Activated CD4-positive, alpha-beta T cell treated with anti-CD3 and anti-CD28 coated beads, Interleukin-2, amount 10 ng/mL, durations not matched to agents 24 days and 14 days (primary cell): ENCODE measurements at regions not wholly inside any gene's neighbourhood (a gene's known extent, or its start where the extent isn't known, plus 50 kb on each side); places are given as distances from the start of the nearest gene placed in this dataset.

Experiments
- DNase-seq: peaks from one replicate; pipeline ENCODE4 v3.0.0; 2022
- H3K27ac Mint-ChIP-seq: one replicate; pipeline ENCODE4 v1.8.0; 2022; ENCODE audit warnings: mild to moderate bottlenecking, mixed read lengths
- H3K27me3 Mint-ChIP-seq: one replicate; pipeline ENCODE4 v1.8.0; 2022; ENCODE audit warnings: mixed read lengths
- H3K36me3 Mint-ChIP-seq: one replicate; pipeline ENCODE4 v1.8.0; 2022; ENCODE audit warnings: low read depth, mild to moderate bottlenecking, mixed read lengths
- H3K4me1 Mint-ChIP-seq: one replicate; pipeline ENCODE4 v1.8.0; 2021; ENCODE audit warnings: mixed read lengths
- H3K4me3 Mint-ChIP-seq: one replicate; pipeline ENCODE4 v1.8.0; 2022; ENCODE audit warnings: mild to moderate bottlenecking, moderate library complexity, mixed read lengths
- H3K9me3 Mint-ChIP-seq: one replicate; pipeline ENCODE4 v1.8.0; 2021; ENCODE audit warnings: mixed read lengths
- intact Hi-C: fragments of 100-400 bp; cut with micrococcal nuclease; formaldehyde crosslinking; loops from one replicate; pipeline ENCODE4 v1.15.1; 2023

GRCh38 chr2:226564667-226565066 lies 235.0 kb downstream of the IRS1 start:
- Mint-ChIP-seq H3K27me3 (peaks cover 8% of the 10 kb centered on the region), H3K36me3 (no peaks in the 10 kb centered on the region), H3K9me3 (no peaks in the 10 kb centered on the region), H3K4me3 (no peak overlapping the region), H3K27ac (no peak overlapping the region), H3K4me1 (no peaks in the 10 kb centered on the region)
- no peak for DNase-seq
- intact Hi-C loops: no loop called here

DNA sequence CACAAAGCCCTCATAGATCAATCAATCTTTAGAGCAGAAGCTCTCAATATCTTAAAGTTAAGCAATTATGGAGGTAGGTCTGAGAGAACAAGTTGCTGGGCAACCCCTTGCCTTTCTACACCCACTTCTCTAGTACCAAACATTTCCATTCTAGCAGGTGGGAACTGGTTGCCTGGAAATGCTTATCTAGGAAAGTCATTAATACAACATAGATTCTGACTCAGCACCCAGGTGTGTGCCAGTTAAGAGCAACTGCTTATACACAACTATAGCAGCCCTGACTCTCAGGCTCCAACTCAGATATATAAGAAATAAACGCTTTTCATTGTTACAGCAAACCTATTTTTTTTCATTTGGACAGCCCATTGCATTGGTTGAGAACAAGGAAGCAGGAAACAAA lies 237.7 kb downstream of the IRS1 start:
- intact Hi-C loops: no loop called here
- no peaks in the 10 kb centered on the region for H3K36me3 Mint-ChIP-seq
- peaks cover 16% of the 10 kb centered on the region for H3K27me3 Mint-ChIP-seq
- no peak overlapping the region for H3K27ac Mint-ChIP-seq
- H3K9me3 Mint-ChIP-seq: no peaks in the 10 kb centered on the region
- DNase-seq: no peak
- H3K4me3 Mint-ChIP-seq: no peak overlapping the region
- H3K4me1 Mint-ChIP-seq: no peaks in the 10 kb centered on the region

DNA sequence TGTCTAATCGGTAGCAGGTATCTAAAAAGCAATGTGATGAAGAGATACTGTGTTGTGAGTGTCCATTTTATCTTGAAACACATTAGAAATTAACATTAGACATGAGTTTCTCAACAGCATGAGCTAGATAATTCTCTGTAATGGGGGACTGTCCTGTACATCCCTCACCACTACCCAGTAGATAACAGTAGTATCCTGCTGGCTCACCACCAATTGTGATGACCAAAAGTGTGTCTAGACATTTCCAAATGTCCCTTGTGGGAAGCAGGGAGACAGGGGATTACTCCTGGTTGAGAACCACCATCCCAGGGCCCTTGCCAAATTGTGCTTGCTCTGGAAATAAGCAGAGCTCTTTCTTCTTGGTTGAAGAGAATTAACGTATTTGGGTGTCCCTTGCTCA lies 239.3 kb downstream of the IRS1 start:
- no peaks in the 10 kb centered on the region for H3K36me3 Mint-ChIP-seq
- no peak overlapping the region for H3K27ac Mint-ChIP-seq
- H3K9me3 Mint-ChIP-seq: no peaks in the 10 kb centered on the region
- intact Hi-C loops: no loop called here
- DNase-seq: no peak
- peaks cover 22% of the 10 kb centered on the region for H3K27me3 Mint-ChIP-seq
- no peaks in the 10 kb centered on the region for H3K4me1 Mint-ChIP-seq
- no peak overlapping the region for H3K4me3 Mint-ChIP-seq

DNA sequence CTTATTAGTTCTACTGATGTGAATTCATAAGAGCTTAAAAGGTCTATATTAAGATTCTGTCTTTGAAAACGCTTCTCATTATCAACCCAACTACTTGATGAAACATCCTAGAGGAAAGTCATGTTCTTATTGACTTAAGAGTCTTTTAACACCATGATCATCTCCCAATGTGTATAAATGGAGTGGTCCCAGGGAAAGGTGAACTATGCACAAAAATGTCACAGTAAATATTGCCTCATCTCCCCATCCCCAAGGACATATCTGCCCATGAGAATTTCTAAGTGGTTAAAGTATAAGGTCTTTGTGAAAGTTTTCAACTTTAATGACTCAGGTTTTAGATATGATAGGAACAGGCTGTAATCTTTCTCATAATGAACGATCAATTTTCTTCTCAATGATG lies 240.1 kb downstream of the IRS1 start:
- DNase-seq: no peak
- intact Hi-C loops: no loop called here
- H3K27ac Mint-ChIP-seq: no peak overlapping the region
- peaks cover 22% of the 10 kb centered on the region for H3K27me3 Mint-ChIP-seq
- no peaks in the 10 kb centered on the region for H3K4me1 Mint-ChIP-seq
- H3K4me3 Mint-ChIP-seq: no peak overlapping the region
- no peaks in the 10 kb centered on the region for H3K36me3 Mint-ChIP-seq
- no peaks in the 10 kb centered on the region for H3K9me3 Mint-ChIP-seq

DNA sequence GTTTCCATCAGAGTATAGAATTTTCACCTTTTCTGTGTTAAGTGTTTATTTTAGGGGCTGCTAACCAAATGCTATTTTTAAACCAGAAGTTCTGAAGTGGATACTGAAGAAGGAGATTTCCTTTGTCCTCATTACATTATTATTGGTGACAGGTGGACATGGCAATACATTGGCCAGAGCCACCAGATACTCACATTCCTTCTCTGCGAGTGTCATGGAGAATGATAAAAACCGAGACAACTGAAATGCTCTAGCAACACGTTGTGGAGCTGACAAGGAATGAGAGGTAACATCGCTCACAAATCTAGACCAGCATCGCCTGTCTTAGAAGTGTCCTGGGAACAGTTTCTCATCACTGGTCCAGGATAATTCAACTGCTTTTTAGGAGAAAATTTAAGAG lies 241.2 kb downstream of the IRS1 start:
- no peak for DNase-seq
- Mint-ChIP-seq H3K4me1 (no peaks in the 10 kb centered on the region), H3K4me3 (no peak overlapping the region), H3K27me3 (peaks cover 24% of the 10 kb centered on the region), H3K27ac (no peak overlapping the region), H3K36me3 (no peaks in the 10 kb centered on the region), H3K9me3 (no peaks in the 10 kb centered on the region)
- intact Hi-C loops: no loop called here

- DNase-seq: no peak
- H3K4me1 Mint-ChIP-seq: no peaks in the 10 kb centered on the region
- no peak overlapping the region for H3K27ac Mint-ChIP-seq
- H3K27me3 Mint-ChIP-seq: peaks cover 21% of the 10 kb centered on the region
- H3K9me3 Mint-ChIP-seq: no peaks in the 10 kb centered on the region
- H3K36me3 Mint-ChIP-seq: no peaks in the 10 kb centered on the region
- intact Hi-C loops: no loop called here
- H3K4me3 Mint-ChIP-seq: no peak overlapping the region
Observed at GRCh38 chr2:226556050-226556449, 243.6 kb downstream of the IRS1 start.

GRCh38 chr2:226554701-226555100 lies 244.9 kb downstream of the IRS1 start:
- no peak for DNase-seq
- Mint-ChIP-seq H3K27me3 (peaks cover 20% of the 10 kb centered on the region), H3K27ac (no peak overlapping the region), H3K36me3 (no peaks in the 10 kb centered on the region), H3K9me3 (no peaks in the 10 kb centered on the region), H3K4me3 (no peak overlapping the region), H3K4me1 (no peaks in the 10 kb centered on the region)
- intact Hi-C loops: no loop called here

GRCh38 chr2:226553333-226553732 lies 246.3 kb downstream of the IRS1 start:
- Mint-ChIP-seq H3K27ac (no peak overlapping the region), H3K9me3 (no peaks in the 10 kb centered on the region), H3K4me1 (no peaks in the 10 kb centered on the region), H3K27me3 (peaks cover 18% of the 10 kb centered on the region), H3K36me3 (no peaks in the 10 kb centered on the region), H3K4me3 (no peak overlapping the region)
- intact Hi-C loops: no loop called here
- DNase-seq: no peak

DNA sequence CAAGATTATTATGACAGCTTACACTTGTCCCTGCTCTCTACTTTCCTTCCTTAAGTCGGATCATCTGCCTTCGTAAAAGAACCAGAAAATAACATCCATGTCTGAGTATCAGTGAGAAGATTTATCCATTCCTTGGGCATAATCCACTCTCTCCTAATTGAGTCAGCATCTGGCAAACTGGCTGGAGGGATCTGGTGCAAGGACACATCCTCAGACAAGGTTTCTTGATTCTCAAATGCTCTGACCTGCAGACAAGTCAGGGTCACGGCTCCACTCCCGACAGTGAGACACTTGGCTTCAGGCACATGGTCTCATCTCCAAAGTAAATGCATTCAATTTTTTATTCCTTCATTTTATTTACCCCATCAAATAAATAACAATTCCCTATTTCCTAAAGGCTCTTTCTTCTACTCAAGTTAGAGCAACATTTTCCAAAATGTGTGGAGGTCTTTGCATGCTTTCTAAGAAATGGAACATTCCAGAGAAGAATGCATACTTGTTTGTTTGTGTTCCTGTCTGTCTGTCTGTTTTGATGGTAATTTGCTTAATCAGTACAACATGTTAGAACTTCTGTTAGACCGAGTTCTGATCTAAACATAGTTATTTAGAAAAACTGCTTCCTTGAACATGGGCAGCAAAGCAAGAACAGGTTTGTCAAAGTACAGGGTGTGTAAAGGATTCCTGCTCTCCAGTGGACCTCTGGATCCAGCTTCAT lies 246.9 kb downstream of the IRS1 start:
- Mint-ChIP-seq H3K36me3 (no peaks in the 10 kb centered on the region), H3K4me1 (no peaks in the 10 kb centered on the region), H3K9me3 (no peaks in the 10 kb centered on the region), H3K4me3 (no peak overlapping the region), H3K27ac (no peak overlapping the region), H3K27me3 (peaks cover 15% of the 10 kb centered on the region)
- DNase-seq: no peak
- intact Hi-C loops: no loop called here

DNA sequence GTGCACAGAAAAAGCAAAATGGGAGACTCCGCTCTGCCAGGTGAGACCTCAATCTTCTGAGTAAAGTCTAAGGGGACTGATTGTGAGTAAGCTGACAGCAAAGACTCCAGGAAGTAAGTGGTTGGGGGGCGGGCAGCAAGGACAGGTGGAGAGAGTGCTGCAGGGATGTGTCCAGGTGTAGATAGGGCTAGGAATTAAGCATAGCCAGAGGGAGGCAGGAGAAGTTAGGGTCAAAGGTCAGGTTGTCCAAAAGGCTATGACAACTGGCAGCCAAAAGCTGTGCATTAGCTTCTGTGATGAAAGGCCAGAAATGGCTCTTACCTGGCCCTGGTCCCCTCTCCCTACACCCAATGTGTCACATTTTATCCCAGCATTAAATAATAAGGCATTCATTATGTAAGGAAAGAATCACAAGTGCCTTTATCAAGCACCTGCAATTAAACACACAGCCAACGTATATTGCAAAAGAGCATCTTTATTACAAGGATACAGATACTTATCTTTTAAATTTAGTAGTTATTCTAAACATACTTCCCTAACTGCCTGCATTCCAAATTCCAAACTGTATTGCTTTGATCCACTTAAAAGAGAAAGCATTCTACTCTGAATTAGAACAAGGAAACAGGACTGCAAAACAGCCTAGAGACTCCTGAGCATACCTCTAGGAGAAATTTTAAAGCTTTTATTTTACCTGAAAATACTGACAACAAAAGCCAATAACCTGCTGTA lies 247.9 kb downstream of the IRS1 start:
- H3K27me3 Mint-ChIP-seq: peaks cover 9% of the 10 kb centered on the region
- no peak overlapping the region for H3K4me3 Mint-ChIP-seq
- H3K36me3 Mint-ChIP-seq: no peaks in the 10 kb centered on the region
- no peak for DNase-seq
- H3K4me1 Mint-ChIP-seq: no peaks in the 10 kb centered on the region
- no peak overlapping the region for H3K27ac Mint-ChIP-seq
- intact Hi-C loops: no loop called here
- no peaks in the 10 kb centered on the region for H3K9me3 Mint-ChIP-seq

- Mint-ChIP-seq H3K4me3 (no peak overlapping the region), H3K27me3 (peaks cover 8% of the 10 kb centered on the region), H3K4me1 (no peaks in the 10 kb centered on the region), H3K27ac (no peak overlapping the region), H3K9me3 (peaks cover 4% of the 10 kb centered on the region), H3K36me3 (no peaks in the 10 kb centered on the region)
- no peak for DNase-seq
- intact Hi-C loops: no loop called here
Observed at GRCh38 chr2:226550801-226551200, 248.8 kb downstream of the IRS1 start.

DNA sequence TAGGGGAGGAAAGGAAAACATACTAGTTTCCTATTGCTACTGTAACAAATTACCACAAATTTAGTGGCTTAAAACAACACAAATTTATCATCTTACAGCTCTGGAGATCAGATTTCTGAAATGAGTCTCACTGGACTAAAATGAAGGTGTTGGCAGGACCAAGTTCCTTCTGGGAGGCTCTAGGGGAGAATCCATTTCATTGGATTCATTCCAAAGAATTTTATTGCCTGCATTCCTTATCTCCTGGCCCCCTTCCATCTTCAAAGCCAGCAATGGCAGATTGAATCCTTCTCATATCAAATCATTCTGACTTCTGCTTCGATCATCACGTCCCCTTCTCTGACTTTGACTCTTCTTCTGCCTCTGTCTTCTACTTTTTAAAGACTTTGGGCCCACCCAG lies 250.9 kb downstream of the IRS1 start:
- peaks cover 8% of the 10 kb centered on the region for H3K9me3 Mint-ChIP-seq
- peaks cover 5% of the 10 kb centered on the region for H3K27me3 Mint-ChIP-seq
- no peak overlapping the region for H3K27ac Mint-ChIP-seq
- no peak overlapping the region for H3K4me3 Mint-ChIP-seq
- H3K36me3 Mint-ChIP-seq: no peaks in the 10 kb centered on the region
- DNase-seq: no peak
- no peaks in the 10 kb centered on the region for H3K4me1 Mint-ChIP-seq
- intact Hi-C loops: no loop called here

DNA sequence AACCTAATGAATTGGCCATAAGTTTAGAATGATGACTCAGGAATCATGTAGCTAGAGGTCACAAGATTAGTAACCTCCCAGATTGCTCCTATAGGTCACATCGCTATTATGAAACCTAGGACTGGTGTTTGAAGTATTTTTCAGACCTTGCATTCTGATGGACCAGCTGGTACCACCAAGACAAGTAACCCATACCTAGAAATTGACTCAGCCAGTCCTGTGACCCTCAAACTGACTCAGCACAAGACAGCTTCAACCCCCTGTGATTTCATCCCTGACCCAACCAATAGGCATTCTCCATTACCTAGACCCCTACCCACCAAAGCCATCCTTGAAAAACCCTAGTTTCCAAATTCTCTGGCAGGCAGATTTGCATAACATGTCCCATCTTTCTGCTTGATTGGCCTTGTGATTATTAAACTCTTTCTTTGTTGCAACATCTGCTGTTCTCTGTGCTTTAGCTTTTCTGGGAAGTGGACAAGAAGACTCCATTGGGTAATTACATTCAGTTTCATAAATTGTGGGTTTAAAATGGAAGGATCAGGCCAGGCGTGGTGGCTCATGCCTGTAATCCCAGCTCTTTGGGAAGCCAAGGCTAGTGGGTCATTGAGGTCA lies 254.9 kb downstream of the IRS1 start:
- no peak overlapping the region for H3K4me3 Mint-ChIP-seq
- intact Hi-C loops: no loop called here
- H3K9me3 Mint-ChIP-seq: peaks cover 8% of the 10 kb centered on the region
- no peak overlapping the region for H3K27ac Mint-ChIP-seq
- H3K27me3 Mint-ChIP-seq: peaks cover 12% of the 10 kb centered on the region
- DNase-seq: no peak
- H3K4me1 Mint-ChIP-seq: no peaks in the 10 kb centered on the region
- no peaks in the 10 kb centered on the region for H3K36me3 Mint-ChIP-seq

DNA sequence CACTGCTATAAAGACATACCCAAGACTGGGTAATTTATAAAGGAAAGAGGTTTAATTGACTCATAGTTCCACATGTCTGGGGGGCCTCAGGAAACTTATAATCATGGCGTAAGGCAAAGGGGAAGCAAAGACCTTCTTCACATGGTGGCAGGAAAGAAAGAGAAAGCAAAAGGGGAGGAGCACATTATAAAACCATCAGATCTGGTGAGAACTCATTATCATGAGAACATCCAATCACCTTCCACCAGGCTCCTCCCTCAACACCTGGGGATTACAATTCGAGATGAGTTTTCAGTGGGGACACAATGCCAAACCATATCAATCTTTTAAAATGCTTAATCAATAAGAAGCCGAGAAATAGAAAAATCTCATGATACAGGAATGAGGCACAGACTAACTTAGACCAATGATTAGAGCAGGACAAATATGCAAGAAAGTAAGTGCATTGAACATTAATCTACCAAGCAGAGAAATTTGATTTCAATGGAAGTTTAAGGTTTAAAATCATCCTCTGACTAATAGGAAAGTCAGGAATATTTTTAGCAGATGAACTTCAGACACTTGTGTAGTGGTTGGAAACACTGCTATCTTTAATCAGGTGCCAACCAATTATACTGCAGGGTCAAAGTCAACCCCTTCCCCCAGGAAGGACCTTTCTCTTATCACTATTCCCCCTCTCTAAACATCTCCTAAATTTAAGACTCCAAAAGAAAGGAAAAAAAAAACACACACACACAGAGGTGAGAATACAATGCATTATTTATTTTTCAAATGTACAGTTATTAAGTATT lies 259.2 kb downstream of the IRS1 start:
- intact Hi-C loops: no loop called here
- H3K9me3 Mint-ChIP-seq: peaks cover 4% of the 10 kb centered on the region

More for the DNA sequence above, 259.2 kb downstream of the IRS1 start:
- H3K4me1 Mint-ChIP-seq: no peaks in the 10 kb centered on the region
- no peak overlapping the region for H3K4me3 Mint-ChIP-seq
- peaks cover 9% of the 10 kb centered on the region for H3K27me3 Mint-ChIP-seq
- no peaks in the 10 kb centered on the region for H3K36me3 Mint-ChIP-seq
- no peak overlapping the region for H3K27ac Mint-ChIP-seq
- DNase-seq: no peak
